ENCODE measurements at regions not wholly inside any gene's neighbourhood (a gene's known extent, or its start where the extent isn't known, plus 50 kb on each side); places are given as distances from the start of the nearest gene placed in this dataset.

GRCh38 chr4:156642161-156642560 is 329.4 kb downstream of the PDGFC start:
- no peaks in the 10 kb centered on the region for H3K9me3 ChIP-seq
- no peak overlapping the region for H3K4me3 ChIP-seq
- no peak overlapping the region for H3K4me2 ChIP-seq
- no peaks in the 10 kb centered on the region for H3K4me1 ChIP-seq
- POLR2A ChIA-PET = no interaction called here
- WGBS (ENCODE audit: missing lambda C conversion rate) = 29% methylated on average over 3 of the region's 3 CpGs
- ATAC-seq (no peak), FAIRE-seq (no peak), DNase-seq (ENCODE audit: low read depth in 1 of 2, low spot score in 1 of 2) (no peak)
- CTCF ChIA-PET = no interaction called here
- TF ChIP-seq HMGXB4 (CRISPR knock-in tag; IDR thresholded peaks at IDR 0.05; ENCODE audit: borderline replicate concordance) (no peak), FOSL2 (IDR thresholded peaks at IDR 0.05) (no peak), FOSL2 (CRISPR knock-in tag; IDR thresholded peaks at IDR 0.05) (no peak), JUN (IDR thresholded peaks at IDR 0.05) (no peak), USF2 (IDR thresholded peaks at IDR 0.05) (no peak), ZSCAN20 (CRISPR knock-in tag; IDR thresholded peaks at IDR 0.05) (no peak), HOXB5 (CRISPR knock-in tag; IDR thresholded peaks at IDR 0.05) (no peak), MYC (IDR thresholded peaks at IDR 0.05; ENCODE audit: borderline replicate concordance, low read length) (no peak)
- no peak overlapping the region for H3K27ac ChIP-seq

GRCh38 chr4:156638925-156639605 is 332.5 kb downstream of the PDGFC start:
- Histone ChIP-seq H3K4me2 (no peak overlapping the region), H3K4me1 (no peaks in the 10 kb centered on the region), H3K4me3 (no peak overlapping the region), H3K27ac (no peak overlapping the region), H3K9me3 (no peaks in the 10 kb centered on the region)
- FAIRE-seq (no peak), DNase-seq (ENCODE audit: low read depth in 1 of 2, low spot score in 1 of 2) (no peak), ATAC-seq (no peak)
- POLR2A ChIA-PET = no interaction called here
- TF ChIP-seq HEYL (CRISPR knock-in tag; IDR thresholded peaks at IDR 0.05) = no peak
- TF ChIP-seq EHMT2 (IDR thresholded peaks at IDR 0.05; ENCODE audit: low read depth) = no peak
- TF ChIP-seq HMGXB4 (CRISPR knock-in tag; IDR thresholded peaks at IDR 0.05; ENCODE audit: borderline replicate concordance) = no peak
- no peak for TF ChIP-seq E2F6 (IDR thresholded peaks at IDR 0.05; ENCODE audit: borderline replicate concordance, low read depth)
- 48% methylated on average over 4 of the region's 4 CpGs for WGBS (ENCODE audit: missing lambda C conversion rate)
- CTCF ChIA-PET = interaction anchor here (0.7 kb wide), 1 partner anchor 1770 kb away, joined by 3 read pairs; no protein-coding TSS in a partner anchor

GRCh38 chr4:156638334-156638733 is 333.3 kb downstream of the PDGFC start:
- TF ChIP-seq HES2 (IDR thresholded peaks at IDR 0.05) = no peak
- no peak for TF ChIP-seq HOXB13 (CRISPR knock-in tag; IDR thresholded peaks at IDR 0.05; ENCODE audit: low read depth)
- no peak for TF ChIP-seq USF2 (IDR thresholded peaks at IDR 0.05)
- TF ChIP-seq KDM5A (IDR thresholded peaks at IDR 0.05) = no peak
- TF ChIP-seq BCL3 (IDR thresholded peaks at IDR 0.05) = no peak
- no peak for TF ChIP-seq EHF (CRISPR knock-in tag; IDR thresholded peaks at IDR 0.05)
- TF ChIP-seq SREBF2 (IDR thresholded peaks at IDR 0.05) = no peak
- TF ChIP-seq HEYL (CRISPR knock-in tag; IDR thresholded peaks at IDR 0.05) = no peak
- no peak for TF ChIP-seq RCOR1 (IDR thresholded peaks at IDR 0.05; ENCODE audit: low read depth, low read length)
- no peak for TF ChIP-seq EHMT2 (IDR thresholded peaks at IDR 0.05; ENCODE audit: low read depth)
- no peak for TF ChIP-seq EP300 (IDR thresholded peaks at IDR 0.05)
- TF ChIP-seq RAD21 (conservative IDR thresholded peaks at IDR 0.05 in 1 of 2, IDR thresholded peaks at IDR 0.05 in 1 of 2) = no peak
- no peak for TF ChIP-seq RARB (CRISPR knock-in tag; IDR thresholded peaks at IDR 0.05)
- no peak for TF ChIP-seq E2F6 (IDR thresholded peaks at IDR 0.05; ENCODE audit: borderline replicate concordance, low read depth)
- no peak overlapping the region for H3K27ac ChIP-seq
- no peaks in the 10 kb centered on the region for H3K9me3 ChIP-seq
- ChIA-PET CTCF (no interaction called here), POLR2A (no interaction called here)
- H3K4me2 ChIP-seq = no peak overlapping the region
- ATAC-seq (no peak), DNase-seq (ENCODE audit: low read depth in 1 of 2, low spot score in 1 of 2) (no peak), FAIRE-seq (no peak)
- H3K4me1 ChIP-seq = no peaks in the 10 kb centered on the region
- no peak overlapping the region for H3K4me3 ChIP-seq
- 35% methylated on average over 5 of the region's 5 CpGs for WGBS (ENCODE audit: missing lambda C conversion rate)

All from A549 (cell line).